H9 (cell line): ENCODE measurements at regions not wholly inside any gene's neighbourhood (a gene's known extent, or its start where the extent isn't known, plus 50 kb on each side); places are given as distances from the start of the nearest gene placed in this dataset.

Source experiments
- DNase-seq: peaks from one replicate; pipeline ENCODE4 v3.0.0-alpha.2; 2017
- H2AFZ ChIP-seq: one replicate; pipeline ENCODE4 v1.6.1; 2013; ENCODE audit warnings: mild to moderate bottlenecking, low read length, control low read depth, moderate library complexity
- H2AK5ac ChIP-seq: 2 replicates; pipeline ENCODE4 v1.6.1; 2013; ENCODE audit warnings: low read length, control low read depth, mixed read lengths; ENCODE audit not compliant: insufficient read length
- H2BK120ac ChIP-seq: one replicate; pipeline ENCODE4 v1.6.1; 2013; ENCODE audit warnings: low read depth, mild to moderate bottlenecking, low read length, control low read depth, inconsistent platforms; ENCODE audit not compliant: poor library complexity, severe bottlenecking
- H2BK12ac ChIP-seq: 2 replicates; pipeline ENCODE4 v1.6.1; 2013; ENCODE audit warnings: low read length, control low read depth, mixed read lengths, low read depth; ENCODE audit not compliant: insufficient read length
- H2BK15ac ChIP-seq: 2 replicates; pipeline ENCODE4 v1.6.1; 2013; ENCODE audit warnings: low read depth, low read length, control low read depth
- H2BK20ac ChIP-seq: one replicate; pipeline ENCODE4 v1.6.1; 2013; ENCODE audit warnings: low read depth, mild to moderate bottlenecking, low read length, control low read depth, inconsistent platforms; ENCODE audit not compliant: poor library complexity, severe bottlenecking
- H2BK5ac ChIP-seq: 2 replicates; pipeline ENCODE4 v1.6.1; 2013; ENCODE audit warnings: low read length, control low read depth, mixed read lengths; ENCODE audit not compliant: insufficient read length
- H3K14ac ChIP-seq: 2 replicates; pipeline ENCODE4 v1.6.1; 2013; ENCODE audit warnings: low read length, control low read depth; ENCODE audit not compliant: insufficient read depth
- H3K18ac ChIP-seq: 2 replicates; pipeline ENCODE4 v1.6.1; 2013; ENCODE audit warnings: low read depth, mild to moderate bottlenecking, mixed read lengths, low read length, control low read depth; ENCODE audit not compliant: insufficient read length
- H3K23ac ChIP-seq: 2 replicates; pipeline ENCODE4 v1.6.1; 2013; ENCODE audit warnings: low read length, control low read depth, mixed read lengths, low read depth; ENCODE audit not compliant: insufficient read length
- H3K23me2 ChIP-seq: 2 replicates; pipeline ENCODE4 v1.6.1; 2013; ENCODE audit warnings: low read depth, mild to moderate bottlenecking, mixed read lengths, low read length, control low read depth; ENCODE audit not compliant: insufficient read length, poor library complexity, severe bottlenecking
- H3K27ac ChIP-seq: 2 replicates; pipeline ENCODE4 v1.5.1; 2013; ENCODE audit warnings: low read length, control low read depth, mixed read lengths, low read depth; ENCODE audit not compliant: insufficient read length
- H3K27me3 ChIP-seq: 2 replicates; pipeline ENCODE4 v1.6.1; 2013; ENCODE audit warnings: low read length, control low read depth, inconsistent platforms; ENCODE audit not compliant: insufficient read depth
- H3K4ac ChIP-seq: 2 replicates; pipeline ENCODE4 v1.6.1; 2013; ENCODE audit warnings: low read depth, mild to moderate bottlenecking, control low read depth, inconsistent platforms, low read length, moderate library complexity
- H3K4me1 ChIP-seq: 2 replicates; pipeline ENCODE4 v1.6.1; 2013; ENCODE audit warnings: low read length, control low read depth, inconsistent platforms; ENCODE audit not compliant: insufficient read depth
- H3K4me2 ChIP-seq: 2 replicates; pipeline ENCODE4 v1.6.1; 2013; ENCODE audit warnings: low read length, control low read depth, mixed read lengths; ENCODE audit not compliant: insufficient read length, insufficient read depth
- H3K56ac ChIP-seq: 2 replicates; pipeline ENCODE4 v1.6.1; 2013; ENCODE audit warnings: low read depth, mild to moderate bottlenecking, mixed read lengths, low read length, control low read depth; ENCODE audit not compliant: insufficient read length
- H3K79me1 ChIP-seq: 2 replicates; pipeline ENCODE4 v1.6.1; 2013; ENCODE audit warnings: low read depth, mild to moderate bottlenecking, moderate library complexity, low read length, control low read depth, inconsistent platforms; ENCODE audit not compliant: insufficient read depth, poor library complexity, severe bottlenecking
- H3K79me2 ChIP-seq: 2 replicates; pipeline ENCODE4 v1.6.1; 2013; ENCODE audit warnings: low read length, control low read depth, inconsistent platforms; ENCODE audit not compliant: insufficient read depth
- H3K9ac ChIP-seq: 2 replicates; pipeline ENCODE4 v1.6.1; 2013; ENCODE audit warnings: low read length, control low read depth, mixed read lengths; ENCODE audit not compliant: insufficient read length; ENCODE audit errors: extremely low read depth
- H3K9me3 ChIP-seq: one replicate; pipeline ENCODE4 v1.6.1; 2013; ENCODE audit warnings: low read depth, low read length, inconsistent platforms; ENCODE audit not compliant: control insufficient read depth
- H3T11ph ChIP-seq: one replicate; pipeline ENCODE4 v1.6.1; 2013; ENCODE audit warnings: mild to moderate bottlenecking, low read length, control low read depth, inconsistent platforms
- H4K20me1 ChIP-seq: one replicate; pipeline ENCODE4 v1.6.1; 2013; ENCODE audit not compliant: control insufficient read depth, insufficient read length, insufficient read depth
- H4K5ac ChIP-seq: 2 replicates; pipeline ENCODE4 v1.6.1; 2013; ENCODE audit warnings: low read depth, mild to moderate bottlenecking, mixed read lengths, low read length, control low read depth; ENCODE audit not compliant: insufficient read length
- H4K8ac ChIP-seq: replicated peaks from 2 replicates; pipeline ENCODE4 v1.6.1; 2013; ENCODE audit warnings: low read length, control low read depth, mixed read lengths, low read depth; ENCODE audit not compliant: insufficient read length
- H4K91ac ChIP-seq: 2 replicates; pipeline ENCODE4 v1.6.1; 2013; ENCODE audit warnings: low read depth, mild to moderate bottlenecking, moderate library complexity, mixed read lengths, low read length, control low read depth; ENCODE audit not compliant: insufficient read length
- H3K27ac Mint-ChIP-seq, 3 experiments: 2 replicates in 2 of 3; 3 replicates in 1 of 3; pipeline ENCODE4 v1.8.0; 2020 to 2021; ENCODE audit warnings: mixed read lengths in 3 of 3, mild to moderate bottlenecking in 1 of 3, moderate library complexity in 1 of 3
- H3K27me3 Mint-ChIP-seq: 2 replicates; pipeline ENCODE4 v1.8.0; 2021; ENCODE audit warnings: low read depth, mild to moderate bottlenecking, moderate library complexity, mixed read lengths
- H3K36me3 Mint-ChIP-seq, 3 experiments: 2 replicates in 2 of 3; 3 replicates in 1 of 3; pipeline ENCODE4 v1.8.0; 2020 to 2021; ENCODE audit warnings: low read depth in 3 of 3, mixed read lengths in 3 of 3; ENCODE audit not compliant: insufficient read depth in 1 of 3
- H3K4me1 Mint-ChIP-seq, 2 experiments: 2 replicates each; pipeline ENCODE4 v1.8.0; 2020; ENCODE audit warnings: mixed read lengths in 2 of 2
- H3K4me3 Mint-ChIP-seq, 2 experiments: 2 replicates in 1 of 2; 3 replicates in 1 of 2; pipeline ENCODE4 v1.8.0; 2020 to 2021; ENCODE audit warnings: mild to moderate bottlenecking in 2 of 2, mixed read lengths in 2 of 2, moderate library complexity in 1 of 2
- H3K9me3 Mint-ChIP-seq, 2 experiments: 2 replicates in 1 of 2; 3 replicates in 1 of 2; pipeline ENCODE4 v1.8.0; 2020; ENCODE audit warnings: mild to moderate bottlenecking in 2 of 2, mixed read lengths in 2 of 2, moderate library complexity in 1 of 2
- WGBS: extraction: QIAGEN DNeasy Blood & Tissue Kit; methylation state at CpG from one replicate; pipeline ENCODE4 v1.1.7; 2013; ENCODE audit warnings: missing lambda C conversion rate, low lambda C conversion rate, mixed read lengths; ENCODE audit not compliant: insufficient read length; ENCODE audit errors: extremely low coverage; 5-methylcytosine and 5-hydroxymethylcytosine counted together
- TF ChIP-seq, protein P1 (sequence below): fragments of 200-600 bp; sonication (generic); conservative IDR thresholded peaks from 3 replicates; pipeline ENCODE4 v1.8.0; 2021; ENCODE audit warnings: antibody characterized with exemption, mild to moderate bottlenecking

DNA sequence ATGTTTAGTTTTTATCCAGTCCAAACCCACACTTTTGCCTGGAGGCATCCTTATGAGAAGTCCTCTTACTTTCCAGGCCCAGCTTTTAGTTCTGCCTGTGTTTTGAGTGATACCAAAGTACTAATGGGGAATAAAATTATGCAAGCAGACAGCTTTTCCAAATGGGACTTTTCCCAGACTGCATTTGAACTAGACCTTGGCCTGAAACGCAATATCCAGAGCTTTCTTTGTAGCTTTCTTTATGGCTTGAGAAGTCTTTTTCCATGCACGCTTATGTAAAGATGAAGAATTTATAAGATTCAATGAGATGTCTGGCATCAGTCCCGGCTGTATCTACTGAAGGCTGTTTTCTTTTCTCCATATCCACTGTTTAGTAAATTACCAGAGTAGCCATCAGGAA is 236.6 kb upstream of the RAB4A start:
- Histone ChIP-seq H3K27me3 (no peaks in the 10 kb centered on the region), H2BK120ac (no peak overlapping the region), H3K9ac (no peak overlapping the region), H4K91ac (no peak overlapping the region), H3K9me3 (no peaks in the 10 kb centered on the region), H3K4ac (no peak overlapping the region), H3K14ac (no peak overlapping the region), H2BK20ac (no peak overlapping the region), H4K5ac (no peak overlapping the region), H3K4me1 (peaks cover 4% of the 10 kb centered on the region), H3K4me2 (no peak overlapping the region), H3K79me2 (no peaks in the 10 kb centered on the region), H2AFZ (no peak overlapping the region), H2BK12ac (no peak overlapping the region), H3K18ac (no peak overlapping the region), H4K8ac (no peak overlapping the region), H3K23ac (no peak overlapping the region), H2AK5ac (no peak overlapping the region), H3K23me2 (no peaks in the 10 kb centered on the region), H2BK15ac (no peak overlapping the region), H3K27ac (no peak overlapping the region), H3K56ac (no peak overlapping the region), H2BK5ac (no peak overlapping the region), H4K20me1 (no peaks in the 10 kb centered on the region), H3T11ph (no peak overlapping the region), H3K79me1 (no peaks in the 10 kb centered on the region)
- Mint-ChIP-seq H3K27me3 (peaks cover 39% of the 10 kb centered on the region), H3K4me1 (peaks cover 41 to 57% of the 10 kb centered on the region in 2 experiments), H3K36me3 (no peaks in the 10 kb centered on the region), H3K4me3 (no peak overlapping the region), H3K9me3 (no peaks in the 10 kb centered on the region), H3K27ac (no peak overlapping the region)
- TF ChIP-seq, protein P1, sequence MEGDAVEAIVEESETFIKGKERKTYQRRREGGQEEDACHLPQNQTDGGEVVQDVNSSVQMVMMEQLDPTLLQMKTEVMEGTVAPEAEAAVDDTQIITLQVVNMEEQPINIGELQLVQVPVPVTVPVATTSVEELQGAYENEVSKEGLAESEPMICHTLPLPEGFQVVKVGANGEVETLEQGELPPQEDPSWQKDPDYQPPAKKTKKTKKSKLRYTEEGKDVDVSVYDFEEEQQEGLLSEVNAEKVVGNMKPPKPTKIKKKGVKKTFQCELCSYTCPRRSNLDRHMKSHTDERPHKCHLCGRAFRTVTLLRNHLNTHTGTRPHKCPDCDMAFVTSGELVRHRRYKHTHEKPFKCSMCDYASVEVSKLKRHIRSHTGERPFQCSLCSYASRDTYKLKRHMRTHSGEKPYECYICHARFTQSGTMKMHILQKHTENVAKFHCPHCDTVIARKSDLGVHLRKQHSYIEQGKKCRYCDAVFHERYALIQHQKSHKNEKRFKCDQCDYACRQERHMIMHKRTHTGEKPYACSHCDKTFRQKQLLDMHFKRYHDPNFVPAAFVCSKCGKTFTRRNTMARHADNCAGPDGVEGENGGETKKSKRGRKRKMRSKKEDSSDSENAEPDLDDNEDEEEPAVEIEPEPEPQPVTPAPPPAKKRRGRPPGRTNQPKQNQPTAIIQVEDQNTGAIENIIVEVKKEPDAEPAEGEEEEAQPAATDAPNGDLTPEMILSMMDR, result no peak
- no CpG with 5 or more reads among the region's 3 CpGs for WGBS
- DNase-seq, result no peak
